T-helper 1 cell (primary cell): ENCODE measurements at regions not wholly inside any gene's neighbourhood (a gene's known extent, or its start where the extent isn't known, plus 50 kb on each side); places are given as distances from the start of the nearest gene placed in this dataset.
"Not testable (repeated sequence)": the region's sequence is repeated elsewhere in the genome, so short reads cannot be mapped to it uniquely, and the experiment has no call there.

Source experiments
- DNase-seq, 5 donors: peaks; one replicate each; pipeline ENCODE4 v3.0.0-alpha.2; 2012 to 2020

DNA sequence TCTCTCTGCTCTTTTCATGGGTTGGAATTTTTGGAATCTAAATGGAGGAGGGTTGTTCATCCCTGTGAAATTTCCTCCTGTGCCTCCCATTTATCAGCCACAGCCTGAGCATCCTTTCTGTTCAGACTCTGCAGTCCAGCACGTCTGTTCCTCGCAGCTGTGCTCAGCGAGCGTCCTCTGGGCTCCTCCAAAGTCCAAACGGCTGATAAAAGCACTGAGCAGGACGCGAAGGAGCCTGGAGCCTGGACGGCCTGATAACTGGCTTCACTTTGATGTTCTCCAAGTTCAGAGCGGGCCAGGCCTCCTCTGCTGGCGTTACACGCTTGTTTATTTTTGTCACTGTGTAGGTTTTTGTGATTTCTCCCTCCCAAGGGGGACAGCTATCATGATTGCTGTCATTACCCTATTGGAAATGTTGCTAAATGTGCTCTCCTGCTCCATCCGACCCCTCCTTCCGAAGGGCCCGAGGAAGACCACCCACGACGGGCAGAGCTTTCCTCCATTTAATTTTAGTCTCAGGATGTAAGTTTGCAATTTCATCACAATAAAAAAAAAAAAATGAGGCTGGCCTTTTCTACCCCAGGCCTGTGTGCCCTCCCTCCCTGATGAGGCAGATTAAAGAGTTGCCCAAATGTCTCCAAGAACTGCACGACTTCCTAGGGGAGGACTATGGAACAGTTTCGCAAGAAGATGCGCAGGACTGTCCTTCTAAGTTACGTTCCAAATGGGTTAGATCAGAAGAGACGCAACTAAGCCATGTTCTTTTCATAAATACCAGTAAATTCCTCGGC, 290.5 kb upstream of the FOXF1 start:
- DNase-seq = no peak

DNA sequence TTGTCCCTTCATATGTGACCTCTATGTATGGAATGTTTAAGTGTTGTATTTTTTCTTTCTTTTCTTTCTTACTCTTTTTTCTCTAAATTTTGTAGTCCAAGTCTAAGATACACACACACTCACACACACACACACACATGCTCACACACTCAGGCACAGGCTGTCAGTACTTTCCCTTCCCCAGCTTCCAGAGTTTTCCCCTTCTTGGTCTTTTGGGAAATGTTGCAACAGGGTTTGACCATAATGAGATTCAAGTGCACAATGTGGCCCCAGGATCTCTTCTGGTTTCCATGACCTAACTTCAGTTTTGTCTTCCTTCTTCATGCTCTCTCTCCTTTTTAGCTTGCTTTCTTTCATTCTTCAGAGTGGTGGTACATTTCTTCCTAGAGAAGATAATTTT, 289.8 kb upstream of the FOXF1 start:
- DNase-seq = no peak

DNA sequence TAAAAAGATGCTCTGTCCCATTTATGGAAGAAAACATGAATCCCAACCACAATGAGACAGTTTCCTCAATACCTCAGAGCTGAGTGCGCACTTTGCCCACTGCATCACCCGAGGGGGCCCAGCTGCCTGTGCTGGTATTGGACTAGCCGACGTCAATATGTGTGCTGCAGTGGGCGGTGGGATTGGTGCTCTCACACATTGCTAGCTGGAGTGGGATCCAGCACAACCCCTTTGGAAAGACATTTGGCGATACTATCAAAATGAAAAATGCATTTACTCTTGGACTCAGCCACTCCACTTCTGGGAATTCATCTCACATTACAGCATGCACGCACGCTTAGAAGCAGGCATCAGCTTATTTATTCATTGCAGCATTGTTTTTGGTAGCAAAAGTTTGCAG, 289.2 kb upstream of the FOXF1 start:
- no peak for DNase-seq

DNA sequence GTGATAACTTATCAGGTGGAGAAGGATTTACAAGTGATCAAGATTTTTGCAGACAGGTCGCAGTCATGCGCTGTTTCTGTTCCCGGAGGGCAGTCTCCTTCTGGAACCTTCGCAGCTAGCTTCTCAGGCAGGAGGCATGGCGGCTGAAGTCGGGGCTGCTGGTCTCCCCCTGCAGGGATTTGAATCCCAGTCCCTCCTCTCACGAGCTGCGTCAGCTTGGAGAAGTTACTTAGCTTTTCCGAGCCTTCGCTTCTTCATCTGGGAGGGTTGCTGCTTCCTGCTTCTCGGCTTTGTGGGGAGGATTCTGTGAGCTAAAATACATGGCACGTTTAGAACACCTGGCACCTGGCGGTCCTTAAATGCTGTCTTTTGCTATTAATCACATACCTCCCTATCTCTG, 287.8 kb upstream of the FOXF1 start:
- DNase-seq = no peak

DNA sequence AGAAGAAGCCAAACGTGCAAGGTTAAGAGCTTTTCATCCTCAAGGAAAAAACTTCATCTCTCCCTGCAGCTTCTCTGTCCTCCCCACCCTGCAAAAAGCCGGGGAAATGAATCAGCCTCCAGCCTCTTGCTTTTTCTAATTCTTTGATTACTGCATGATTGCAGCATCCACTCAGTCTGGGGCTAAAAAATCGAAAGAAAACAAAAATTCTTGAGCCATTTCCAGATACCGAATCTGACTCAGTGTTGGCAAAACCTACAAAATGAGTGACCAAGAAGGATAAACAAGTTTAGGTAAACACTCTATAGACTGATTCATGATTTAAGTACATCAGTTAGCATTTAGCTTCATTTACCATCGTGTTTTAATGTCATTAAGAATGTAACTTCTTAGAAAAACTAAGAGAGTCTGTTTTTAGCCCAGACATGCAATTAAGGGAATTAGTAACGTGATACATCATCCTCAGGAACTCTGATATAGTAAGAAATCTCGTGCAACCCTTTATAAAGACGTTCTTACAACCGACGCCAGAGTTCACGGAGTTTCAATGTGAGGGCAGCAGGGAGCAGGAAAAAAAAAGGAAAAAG, 287.3 kb upstream of the FOXF1 start:
- no peak for DNase-seq

DNA sequence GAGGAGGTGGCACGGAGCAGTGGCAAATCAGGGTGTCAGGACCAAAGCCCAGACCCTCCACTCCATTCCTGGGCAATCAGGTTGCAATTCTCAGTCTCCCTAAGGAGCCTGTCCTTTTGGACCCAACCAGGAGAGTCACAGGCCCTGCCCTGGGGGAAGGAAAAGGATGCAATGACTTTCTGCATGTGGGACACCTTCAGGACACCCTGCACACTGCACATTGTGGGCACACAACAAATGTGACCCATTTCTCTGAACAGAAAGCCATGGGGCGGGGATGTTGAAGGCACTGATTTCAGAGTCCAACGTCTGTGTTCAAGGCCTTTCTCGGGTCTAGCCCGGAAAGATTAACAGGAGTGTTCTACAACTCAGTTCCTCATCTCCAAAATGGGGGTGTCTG, 286.2 kb upstream of the FOXF1 start:
- DNase-seq = no peak

DNA sequence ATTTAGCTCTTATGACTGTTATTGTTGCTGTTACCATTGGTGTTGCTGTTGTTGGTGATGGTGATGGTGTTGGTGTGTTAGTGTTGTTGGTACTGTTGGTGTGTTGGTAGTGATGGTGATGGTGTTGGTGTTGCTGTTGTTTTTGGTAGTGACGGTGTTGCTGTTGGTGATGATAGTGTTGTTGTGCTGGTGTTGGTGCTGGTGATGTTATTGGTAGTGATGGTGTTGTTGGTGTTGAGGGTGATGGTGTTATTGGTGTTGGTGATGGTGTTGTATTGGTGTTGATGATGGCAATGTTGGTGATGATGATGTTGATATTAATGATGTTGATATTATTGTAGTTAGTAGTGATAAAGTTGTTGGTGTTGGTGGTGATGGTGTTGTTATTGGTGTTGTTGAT, 285.7 kb upstream of the FOXF1 start:
- no peak for DNase-seq

DNA sequence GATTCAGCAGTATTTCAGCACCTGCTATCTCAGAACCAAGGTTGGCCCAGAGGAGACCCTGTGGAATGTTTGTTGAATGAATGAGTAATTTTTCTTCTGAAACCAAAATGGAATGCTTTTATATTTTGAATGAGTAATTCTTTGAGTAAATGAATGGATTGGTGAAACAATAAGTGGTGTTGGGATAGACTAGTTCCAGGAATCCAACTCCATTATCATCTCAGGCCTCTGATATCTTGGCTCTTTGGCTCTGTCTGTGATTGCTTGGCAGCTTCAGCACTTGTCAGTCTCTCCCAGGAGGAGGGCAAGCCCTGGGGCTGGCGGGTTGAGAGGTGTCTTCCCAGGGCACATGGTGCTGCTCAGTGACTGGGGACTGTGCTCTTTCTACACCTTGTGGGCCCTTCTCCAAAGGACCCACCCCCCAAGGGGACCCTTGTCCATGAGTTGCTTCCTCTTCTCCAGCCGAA, 284.4 kb upstream of the FOXF1 start:
- no peak for DNase-seq

DNA sequence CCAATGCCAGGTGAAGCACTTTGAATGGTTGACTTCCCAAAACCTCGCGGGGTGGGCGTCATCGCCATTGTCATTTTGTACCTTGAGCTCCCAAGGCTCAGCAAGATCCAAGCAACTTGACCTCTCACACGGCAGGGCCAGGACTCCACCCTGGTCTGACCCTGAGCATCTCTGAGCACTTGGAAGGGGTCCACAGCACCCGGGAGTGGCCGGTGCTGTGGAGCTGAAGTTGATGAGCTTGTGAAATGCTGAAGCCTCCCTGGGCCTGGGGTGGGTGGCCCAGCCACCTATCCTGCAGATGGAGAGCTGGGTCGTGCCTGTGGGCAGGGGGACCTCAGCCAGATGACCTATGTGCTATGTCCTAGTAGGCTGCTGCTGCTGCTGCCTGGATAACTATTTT, 283.3 kb upstream of the FOXF1 start:
- no peak for DNase-seq

DNA sequence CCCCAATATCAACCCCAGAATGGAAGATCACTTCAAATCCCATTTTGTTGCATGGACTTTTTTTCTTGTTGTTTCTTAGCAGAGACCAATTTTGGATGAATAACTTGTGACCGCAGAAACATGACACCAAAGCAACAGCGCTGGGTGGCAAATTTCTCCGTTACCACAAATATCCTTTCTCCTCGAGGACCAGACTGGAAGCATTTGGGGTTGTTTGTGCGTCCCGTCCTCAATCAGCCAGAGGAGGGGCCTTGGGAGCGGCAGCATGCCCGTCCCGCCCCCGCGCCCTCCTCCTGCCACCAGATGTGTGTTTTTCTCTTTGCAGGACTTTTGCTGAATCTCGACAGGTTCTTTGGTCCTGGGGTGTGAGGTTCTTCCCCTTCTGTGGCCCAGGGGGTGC, 282.5 kb upstream of the FOXF1 start:
- DNase-seq = no peak

DNA sequence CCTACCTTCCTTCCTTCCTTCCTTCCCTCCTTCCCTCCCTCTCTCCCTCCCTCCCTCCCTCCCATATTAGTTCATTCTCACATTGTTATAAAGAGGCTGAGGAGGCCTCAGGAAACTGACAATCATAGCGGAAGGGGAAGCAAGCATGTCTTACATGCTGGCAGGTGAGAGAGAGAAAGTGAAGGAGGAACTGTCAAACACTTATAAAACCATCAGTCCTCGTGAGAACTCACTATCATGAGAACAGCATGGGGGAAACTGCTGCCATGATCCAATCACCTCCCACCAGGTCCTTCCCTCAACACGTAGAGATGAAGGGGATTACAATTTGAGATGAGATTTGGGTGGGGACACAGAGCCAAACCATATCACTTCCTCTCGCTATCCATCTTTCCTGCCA, 281.6 kb upstream of the FOXF1 start:
- no peak for DNase-seq

DNA sequence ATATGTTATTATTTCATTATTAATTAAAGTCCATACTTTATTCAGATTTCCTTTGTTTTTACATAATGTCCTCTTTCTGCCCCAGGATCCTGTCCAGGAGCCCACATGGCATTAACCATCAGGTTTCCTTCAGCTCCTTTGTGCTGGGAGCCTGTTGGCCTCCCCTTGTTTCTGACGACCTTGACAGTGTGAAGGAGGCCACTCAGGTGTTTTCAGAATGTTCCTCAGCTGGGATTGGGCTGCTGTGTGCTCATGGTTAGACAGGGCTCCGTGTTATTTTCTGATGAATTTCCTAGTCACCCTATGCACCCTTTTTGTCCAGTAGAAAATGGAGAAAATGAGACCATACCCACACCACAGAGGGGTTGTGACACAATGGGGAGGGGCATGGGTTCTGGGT, 281.0 kb upstream of the FOXF1 start:
- DNase-seq = no peak

DNA sequence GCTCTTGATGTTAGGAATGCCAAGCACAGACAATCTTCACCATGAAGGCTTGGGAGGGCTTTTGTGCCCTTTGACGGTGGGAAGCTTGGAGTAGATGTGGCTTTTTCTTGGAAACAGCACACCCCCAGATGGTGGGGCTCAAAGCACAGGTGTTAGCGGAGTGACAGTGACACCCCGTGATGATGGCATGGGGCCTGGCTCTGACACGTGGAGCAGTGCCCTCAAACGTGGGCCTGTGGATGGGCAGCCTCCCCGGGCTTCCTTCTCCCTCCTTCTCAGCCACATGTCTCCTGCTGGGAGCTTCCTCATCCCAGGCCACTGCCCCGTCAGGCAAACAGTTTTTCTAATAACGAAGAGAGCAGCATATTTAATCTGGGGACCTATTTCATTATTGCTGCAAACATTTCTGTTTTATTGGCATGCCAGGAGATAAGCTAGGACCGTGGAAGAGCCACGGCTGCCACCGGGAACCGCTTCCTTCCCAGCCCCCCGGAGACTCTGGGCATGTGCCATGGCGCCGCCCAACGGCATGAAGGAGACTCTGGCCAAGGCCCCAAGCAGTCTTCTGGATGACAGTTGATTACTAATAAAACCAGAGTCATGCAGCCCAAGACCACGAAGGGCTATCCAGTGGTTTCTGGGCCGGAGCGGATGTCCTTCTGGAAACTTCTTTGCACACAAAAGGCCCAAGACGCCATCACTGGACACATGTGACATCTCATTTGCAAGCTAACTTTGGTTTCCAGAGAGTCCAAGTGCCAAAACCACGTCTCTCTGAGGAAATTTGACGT, 280.3 kb upstream of the FOXF1 start:
- DNase-seq = no peak

DNA sequence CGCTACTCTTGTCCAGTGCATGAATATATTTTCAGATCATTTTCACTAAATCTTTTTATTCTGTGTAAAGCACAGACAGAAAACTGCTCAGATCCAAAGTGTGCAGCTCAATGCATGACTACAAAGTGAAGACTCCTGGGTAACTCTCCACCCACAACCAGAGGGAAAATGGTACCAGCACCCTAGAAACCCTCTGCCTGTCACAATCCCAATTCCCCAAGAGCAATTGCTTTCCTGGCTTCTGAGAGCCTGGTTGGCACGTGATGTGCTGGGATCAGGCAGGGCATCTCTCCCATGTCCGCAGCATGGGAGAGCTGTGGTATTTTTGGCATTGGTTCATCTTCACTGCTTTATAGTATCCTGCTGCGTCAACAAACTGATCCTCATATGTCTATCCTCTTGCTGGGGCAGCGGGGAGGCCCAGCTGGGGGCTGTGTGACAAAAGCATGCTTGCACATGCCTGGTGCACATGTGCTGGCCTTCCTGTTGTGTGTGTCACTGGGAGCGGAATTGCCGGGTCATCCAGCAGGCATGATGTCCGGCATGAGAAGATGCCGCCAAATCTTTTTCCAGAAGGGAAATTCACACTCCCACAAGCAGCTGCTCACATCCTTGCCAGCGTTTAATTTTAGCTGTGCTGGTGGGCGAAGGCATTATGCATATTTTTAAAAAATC, 278.9 kb upstream of the FOXF1 start:
- DNase-seq = no peak

DNA sequence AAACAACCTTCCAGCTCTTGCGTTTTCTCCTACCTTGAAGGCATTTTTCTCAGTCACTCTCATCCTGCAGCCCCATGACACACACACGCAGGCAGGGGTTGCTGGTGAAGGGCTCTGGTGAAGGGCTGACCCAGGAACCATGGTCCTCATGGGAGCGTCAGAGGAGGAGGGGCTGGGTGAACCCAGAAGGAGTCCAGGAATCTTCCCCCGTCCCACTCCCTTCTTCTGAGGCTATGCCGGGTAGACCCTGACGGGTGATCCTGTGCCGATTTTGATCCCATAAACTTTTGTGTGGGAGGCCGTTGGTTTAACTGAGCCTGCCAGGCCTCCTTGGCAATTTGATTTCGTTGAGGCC, 278.4 kb upstream of the FOXF1 start:
- DNase-seq = no peak

DNA sequence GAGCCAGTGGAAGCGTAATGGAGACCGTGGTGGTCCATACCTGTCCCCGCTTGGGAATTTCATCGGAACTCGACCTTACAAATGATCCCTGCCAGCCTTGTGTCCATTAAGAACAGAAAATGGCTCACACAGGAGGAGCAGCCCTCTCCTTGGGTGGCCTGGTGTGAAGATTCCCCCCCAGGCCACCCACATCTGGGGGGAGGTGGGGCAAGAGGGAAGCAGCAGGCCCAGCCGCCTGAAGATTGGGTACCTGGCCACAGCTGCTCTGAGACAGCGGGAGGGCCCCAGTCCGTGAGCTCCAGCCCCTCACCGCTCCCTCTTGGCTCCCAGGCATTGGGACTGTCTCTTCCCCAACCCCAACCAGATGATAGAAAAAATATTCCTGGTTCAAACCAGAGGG, 277.8 kb upstream of the FOXF1 start:
- DNase-seq = no peak

DNA sequence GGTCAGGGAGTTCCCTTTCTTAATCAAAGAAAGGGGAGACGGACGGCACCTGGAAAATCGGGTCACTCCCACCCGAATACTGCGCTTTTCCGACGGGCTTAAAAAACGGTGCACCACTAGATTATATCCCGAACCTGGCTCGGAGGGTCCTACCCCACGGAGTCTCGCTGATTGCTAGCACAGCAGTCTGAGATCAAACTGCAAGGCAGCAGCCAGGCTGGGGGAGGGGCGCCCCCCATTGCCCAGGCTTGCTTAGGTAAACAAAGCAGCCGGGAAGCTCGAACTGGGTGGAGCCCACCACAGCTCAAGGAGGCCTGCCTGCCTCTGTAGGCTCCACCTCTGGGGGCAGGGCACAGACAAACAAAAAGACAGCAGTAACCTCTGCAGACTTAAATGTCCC, 276.8 kb upstream of the FOXF1 start:
- not testable (repeated sequence) for DNase-seq

DNA sequence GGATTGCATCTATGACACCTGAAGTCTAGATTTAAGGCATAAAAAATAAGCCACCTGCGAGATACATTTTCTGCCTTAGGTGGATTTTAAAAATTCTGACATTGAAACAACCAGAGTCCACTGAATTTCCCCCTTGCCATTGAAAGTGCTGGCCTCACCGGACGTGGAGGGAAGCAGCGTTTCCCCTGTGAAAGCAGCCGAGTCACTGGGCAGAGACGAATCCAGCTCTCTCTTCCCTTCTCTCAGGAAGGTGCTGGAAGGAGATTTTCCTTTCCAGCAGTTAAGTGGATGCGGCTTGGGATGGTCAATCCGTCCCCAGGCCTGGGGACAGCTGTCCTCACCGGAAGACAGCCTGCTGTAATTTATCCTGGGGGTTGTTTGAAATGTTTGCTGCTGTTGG, 270.9 kb upstream of the FOXF1 start:
- DNase-seq = no peak

DNA sequence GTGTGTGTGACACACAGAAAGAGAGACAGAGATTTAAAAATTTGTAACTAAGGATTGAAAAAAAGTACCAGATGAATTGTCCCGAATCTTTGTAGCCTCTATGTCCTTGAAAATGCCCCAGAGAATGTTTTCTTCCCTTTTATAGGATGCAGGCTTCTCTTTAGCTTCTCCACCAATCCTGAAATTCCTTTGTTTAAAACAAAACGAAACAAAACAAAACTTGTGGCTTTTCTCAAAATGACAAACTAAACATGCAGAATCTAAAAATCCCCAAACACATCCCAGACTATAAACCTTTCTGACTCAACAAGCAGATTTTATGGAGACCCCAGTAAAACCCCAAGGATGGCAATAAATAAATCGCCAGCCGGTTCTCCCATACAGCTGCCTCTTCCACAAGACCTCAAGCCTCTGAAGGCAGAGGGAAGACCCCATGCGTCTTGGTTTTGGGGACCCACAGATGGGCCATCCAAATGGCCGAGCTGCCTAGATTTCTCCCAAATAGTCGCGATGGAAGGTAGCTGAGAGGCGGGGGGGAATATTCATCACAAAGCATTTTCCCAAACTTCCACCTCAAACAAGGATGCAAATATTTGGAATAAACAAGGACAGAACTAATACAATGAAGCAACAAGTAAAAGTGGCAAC, 269.5 kb upstream of the FOXF1 start:
- no peak for DNase-seq

DNA sequence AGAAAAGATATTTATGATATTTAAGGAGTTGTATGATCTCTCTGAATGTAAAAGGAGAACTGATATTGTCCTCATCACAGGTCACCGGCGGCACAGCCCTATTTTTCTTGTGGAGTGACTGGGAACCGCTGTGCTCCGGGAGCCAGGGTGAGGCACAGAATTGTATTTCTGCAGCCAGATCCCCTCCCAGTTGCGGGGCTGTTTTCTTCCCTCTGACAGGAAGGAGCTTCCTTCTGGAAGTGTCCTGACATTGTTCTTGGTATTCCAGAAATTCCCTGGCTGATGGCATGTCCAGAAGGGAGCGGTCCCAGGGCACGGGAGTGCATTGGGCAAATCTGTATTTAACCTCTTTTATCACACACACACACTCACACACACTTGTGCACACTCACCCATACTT, 268.6 kb upstream of the FOXF1 start:
- DNase-seq = no peak

DNA sequence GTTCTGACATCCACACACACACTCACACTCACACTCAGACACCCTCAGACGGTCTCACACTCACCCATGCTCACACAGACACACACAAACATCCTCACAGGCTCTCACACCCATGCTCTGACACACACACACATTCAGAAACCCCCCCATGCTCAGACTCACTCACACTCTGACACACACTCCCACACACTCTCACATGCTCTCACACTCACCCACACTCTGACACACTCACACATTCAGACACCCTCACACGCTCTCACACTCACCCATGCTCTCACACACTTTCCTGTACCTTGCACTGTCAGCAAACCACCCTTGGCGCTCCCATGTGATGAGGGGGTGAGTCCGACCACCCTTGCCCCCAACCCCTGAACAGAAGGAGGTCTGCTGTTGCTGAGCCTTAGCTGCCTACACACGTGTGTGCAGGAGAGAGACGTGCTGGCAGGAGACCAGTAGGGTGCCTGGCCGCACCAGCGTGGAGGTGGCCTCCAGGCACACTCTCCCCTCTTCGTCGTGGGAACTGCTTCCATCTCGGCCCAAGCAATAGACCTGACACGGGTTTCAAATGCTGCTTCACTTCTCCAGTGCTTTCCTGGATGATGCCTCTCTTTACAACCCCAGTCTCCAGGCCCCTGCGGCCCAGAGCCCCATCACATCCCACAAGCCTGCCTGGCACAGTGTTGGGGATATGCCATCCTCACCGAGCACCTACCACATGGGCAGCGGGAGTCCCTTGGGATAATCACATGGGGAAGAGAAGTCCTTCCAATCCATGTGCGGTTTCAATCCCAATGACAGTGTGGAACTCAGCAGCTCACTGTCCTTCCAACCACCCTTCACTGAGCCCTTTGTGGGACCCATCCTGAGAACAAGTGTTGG, 267.8 kb upstream of the FOXF1 start:
- no peak for DNase-seq

DNA sequence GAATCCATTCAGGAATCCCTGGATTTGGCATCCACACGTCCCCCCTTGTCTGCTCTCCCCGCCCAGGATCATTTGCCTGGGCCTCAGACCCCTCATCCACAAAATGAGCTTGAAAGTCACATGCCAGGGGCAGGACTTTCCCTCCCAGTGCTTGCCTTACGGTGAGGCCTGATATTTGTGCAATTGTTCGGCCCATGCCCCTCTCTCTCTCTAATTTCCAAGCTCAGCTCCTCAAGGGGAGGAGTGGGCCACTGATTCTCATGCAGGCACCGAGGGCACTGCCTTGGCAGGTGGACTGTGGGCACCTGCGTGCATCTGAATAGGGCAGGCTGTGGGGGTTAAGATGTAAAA, 267.2 kb upstream of the FOXF1 start:
- DNase-seq = no peak
